ENCODE measurements at regions not wholly inside any gene's neighbourhood (a gene's known extent, or its start where the extent isn't known, plus 50 kb on each side); places are given as distances from the start of the nearest gene placed in this dataset.

DNA sequence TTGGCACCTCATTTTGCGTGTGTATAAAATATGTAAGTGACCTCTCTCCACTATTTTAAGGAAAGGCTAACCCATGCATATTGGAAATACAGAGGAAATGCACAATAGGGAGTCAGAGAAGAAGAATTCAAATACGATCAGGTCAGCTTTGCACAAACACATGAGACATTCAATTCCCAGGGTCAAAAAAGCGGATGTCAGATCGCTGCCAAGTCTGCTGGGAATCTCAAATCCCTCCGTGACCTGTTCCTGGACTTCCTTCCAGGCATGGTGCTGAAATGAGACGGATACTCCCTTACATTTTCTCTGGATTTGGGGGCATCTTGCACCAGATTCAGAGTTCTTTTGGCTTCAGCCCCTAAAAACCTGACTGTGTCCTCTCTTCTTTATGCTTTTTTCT, 91.9 kb upstream of the PRKCQ start:
- Histone ChIP-seq H3F3A (ENCODE audit: low read depth) (no peaks in the 10 kb centered on the region), H3K4me3 (ENCODE audit: low read length, poor library complexity, severe bottlenecking) (no peak overlapping the region), H2AFZ (ENCODE audit: low read length) (no peak overlapping the region), H3K9ac (ENCODE audit: low read depth, low read length, poor library complexity, severe bottlenecking) (no peak overlapping the region), H3K4me2 (ENCODE audit: low read depth, low read length, poor library complexity, severe bottlenecking) (no peak overlapping the region), H3K27me3 (ENCODE audit: insufficient read depth, low read length, poor library complexity, severe bottlenecking) (no peaks in the 10 kb centered on the region), H3K4me1 (ENCODE audit: insufficient read depth, low read length, poor library complexity, severe bottlenecking) (peaks cover 28% of the 10 kb centered on the region), H3K9me3 (ENCODE audit: insufficient read depth, low read depth, low read length) (no peaks in the 10 kb centered on the region), H4K20me1 (ENCODE audit: insufficient read depth, low read length, poor library complexity, severe bottlenecking) (no peaks in the 10 kb centered on the region), H3K36me3 (ENCODE audit: insufficient read depth, low read length) (no peaks in the 10 kb centered on the region), H3K9me2 (replicated peaks; ENCODE audit: low read depth, low read length) (no peaks in the 10 kb centered on the region), H3K79me2 (ENCODE audit: insufficient read depth, low read length) (no peaks in the 10 kb centered on the region)
- TF ChIP-seq, protein P1, sequence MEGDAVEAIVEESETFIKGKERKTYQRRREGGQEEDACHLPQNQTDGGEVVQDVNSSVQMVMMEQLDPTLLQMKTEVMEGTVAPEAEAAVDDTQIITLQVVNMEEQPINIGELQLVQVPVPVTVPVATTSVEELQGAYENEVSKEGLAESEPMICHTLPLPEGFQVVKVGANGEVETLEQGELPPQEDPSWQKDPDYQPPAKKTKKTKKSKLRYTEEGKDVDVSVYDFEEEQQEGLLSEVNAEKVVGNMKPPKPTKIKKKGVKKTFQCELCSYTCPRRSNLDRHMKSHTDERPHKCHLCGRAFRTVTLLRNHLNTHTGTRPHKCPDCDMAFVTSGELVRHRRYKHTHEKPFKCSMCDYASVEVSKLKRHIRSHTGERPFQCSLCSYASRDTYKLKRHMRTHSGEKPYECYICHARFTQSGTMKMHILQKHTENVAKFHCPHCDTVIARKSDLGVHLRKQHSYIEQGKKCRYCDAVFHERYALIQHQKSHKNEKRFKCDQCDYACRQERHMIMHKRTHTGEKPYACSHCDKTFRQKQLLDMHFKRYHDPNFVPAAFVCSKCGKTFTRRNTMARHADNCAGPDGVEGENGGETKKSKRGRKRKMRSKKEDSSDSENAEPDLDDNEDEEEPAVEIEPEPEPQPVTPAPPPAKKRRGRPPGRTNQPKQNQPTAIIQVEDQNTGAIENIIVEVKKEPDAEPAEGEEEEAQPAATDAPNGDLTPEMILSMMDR (conservative IDR thresholded peaks at IDR 0.05; ENCODE audit: low read length): no peak
- TF ChIP-seq EZH2phosphoT487 (IDR thresholded peaks at IDR 0.05; ENCODE audit: borderline replicate concordance): no peak

GRCh38 chr10:6669269-6669859, 89.3 kb upstream of the PRKCQ start:
- H4K20me1 ChIP-seq (ENCODE audit: insufficient read depth, low read length, poor library complexity, severe bottlenecking): no peaks in the 10 kb centered on the region
- no peak overlapping the region for H3K4me2 ChIP-seq (ENCODE audit: low read depth, low read length, poor library complexity, severe bottlenecking)
- TF ChIP-seq, protein P1 (conservative IDR thresholded peaks at IDR 0.05; ENCODE audit: low read length): peak; percentile 89
- TF ChIP-seq EZH2phosphoT487 (IDR thresholded peaks at IDR 0.05; ENCODE audit: borderline replicate concordance): no peak
- no peaks in the 10 kb centered on the region for H3K27me3 ChIP-seq (ENCODE audit: insufficient read depth, low read length, poor library complexity, severe bottlenecking)
- H3K4me3 ChIP-seq (ENCODE audit: low read length, poor library complexity, severe bottlenecking): no peak overlapping the region
- H2AFZ ChIP-seq (ENCODE audit: low read length): no peak overlapping the region
- peaks cover 30% of the 10 kb centered on the region for H3K4me1 ChIP-seq (ENCODE audit: insufficient read depth, low read length, poor library complexity, severe bottlenecking)
- H3K9ac ChIP-seq (ENCODE audit: low read depth, low read length, poor library complexity, severe bottlenecking): no peak overlapping the region
- H3K9me3 ChIP-seq (ENCODE audit: insufficient read depth, low read depth, low read length): no peaks in the 10 kb centered on the region
- H3F3A ChIP-seq (ENCODE audit: low read depth): peaks cover 14% of the 10 kb centered on the region
- no peaks in the 10 kb centered on the region for H3K79me2 ChIP-seq (ENCODE audit: insufficient read depth, low read length)
- H3K36me3 ChIP-seq (ENCODE audit: insufficient read depth, low read length): no peaks in the 10 kb centered on the region
- H3K9me2 ChIP-seq (replicated peaks; ENCODE audit: low read depth, low read length): no peaks in the 10 kb centered on the region

DNA sequence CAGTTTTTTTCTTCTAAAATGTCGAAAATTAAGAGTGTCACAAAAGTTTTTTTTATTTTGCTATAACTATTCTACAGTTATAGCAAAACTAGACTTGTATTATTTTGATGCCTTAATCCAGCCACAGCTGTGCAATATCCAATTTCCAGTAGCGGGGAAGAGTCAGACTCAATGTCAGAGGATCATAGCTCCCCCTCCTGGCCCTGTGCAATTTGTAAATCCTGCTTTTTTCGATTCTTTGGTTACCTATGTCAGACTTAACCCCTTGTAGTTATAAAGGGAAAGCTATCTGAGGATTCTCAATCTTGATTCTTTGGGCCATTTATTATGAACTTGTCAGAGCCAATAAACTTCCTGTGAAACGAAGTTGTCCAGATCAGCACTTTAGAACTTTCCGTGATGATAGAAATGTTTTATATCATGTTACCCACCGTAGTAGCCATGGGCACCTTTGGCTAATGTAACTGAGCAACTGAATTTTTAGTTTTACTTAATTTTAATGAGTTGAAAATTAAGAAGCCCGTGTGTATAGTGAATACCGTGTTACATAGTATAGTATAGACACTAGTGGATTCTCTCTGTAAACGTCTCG, 87.7 kb upstream of the PRKCQ start:
- Histone ChIP-seq H3K36me3 (ENCODE audit: insufficient read depth, low read length) (no peaks in the 10 kb centered on the region), H3K9me3 (ENCODE audit: insufficient read depth, low read depth, low read length) (no peaks in the 10 kb centered on the region), H3F3A (ENCODE audit: low read depth) (peaks cover 15% of the 10 kb centered on the region), H3K9me2 (replicated peaks; ENCODE audit: low read depth, low read length) (no peaks in the 10 kb centered on the region), H3K79me2 (ENCODE audit: insufficient read depth, low read length) (no peaks in the 10 kb centered on the region), H4K20me1 (ENCODE audit: insufficient read depth, low read length, poor library complexity, severe bottlenecking) (no peaks in the 10 kb centered on the region), H3K4me2 (ENCODE audit: low read depth, low read length, poor library complexity, severe bottlenecking) (peak overlapping the region; percentile 5), H2AFZ (ENCODE audit: low read length) (no peak overlapping the region), H3K27me3 (ENCODE audit: insufficient read depth, low read length, poor library complexity, severe bottlenecking) (no peaks in the 10 kb centered on the region), H3K4me1 (ENCODE audit: insufficient read depth, low read length, poor library complexity, severe bottlenecking) (peaks cover 30% of the 10 kb centered on the region), H3K4me3 (ENCODE audit: low read length, poor library complexity, severe bottlenecking) (no peak overlapping the region), H3K9ac (ENCODE audit: low read depth, low read length, poor library complexity, severe bottlenecking) (peak overlapping the region; percentile 14)
- TF ChIP-seq EZH2phosphoT487 (IDR thresholded peaks at IDR 0.05; ENCODE audit: borderline replicate concordance): no peak
- TF ChIP-seq, protein P1 (conservative IDR thresholded peaks at IDR 0.05; ENCODE audit: low read length): peak; percentile 94

All from Loucy (cell line).